IPS DF 6.9 (cell line): ENCODE measurements at regions not wholly inside any gene's neighbourhood (a gene's known extent, or its start where the extent isn't known, plus 50 kb on each side); places are given as distances from the start of the nearest gene placed in this dataset.
"Not testable (repeated sequence)": the region's sequence is repeated elsewhere in the genome, so short reads cannot be mapped to it uniquely, and the experiment has no call there.

Source experiments
- DNase-seq: peaks from one replicate; pipeline ENCODE4 v3.0.0-alpha.2; 2013; ENCODE audit warnings: low read depth, low spot score
- H3K27ac ChIP-seq: one replicate; pipeline ENCODE4 v1.5.1; 2013; ENCODE audit warnings: low read length, control low read depth
- H3K27me3 ChIP-seq: 2 replicates; pipeline ENCODE4 v1.6.1; 2013; ENCODE audit warnings: mild to moderate bottlenecking, low read length; ENCODE audit not compliant: control insufficient read depth, insufficient read depth
- H3K36me3 ChIP-seq: 2 replicates; pipeline ENCODE4 v1.6.1; 2013; ENCODE audit warnings: low read length; ENCODE audit not compliant: control insufficient read depth, insufficient read depth
- H3K4me1 ChIP-seq: 2 replicates; pipeline ENCODE4 v1.6.1; 2013; ENCODE audit warnings: low read length; ENCODE audit not compliant: control insufficient read depth, insufficient read depth
- H3K4me3 ChIP-seq: 2 replicates; pipeline ENCODE4 v1.5.1; 2013; ENCODE audit warnings: mild to moderate bottlenecking, low read length
- H3K9me3 ChIP-seq: 2 replicates; pipeline ENCODE4 v1.6.1; 2013; ENCODE audit warnings: low read length, inconsistent platforms; ENCODE audit not compliant: control insufficient read depth, insufficient read depth
- WGBS: extraction: QIAGEN DNeasy Blood & Tissue Kit; methylation state at CpG from one replicate; pipeline ENCODE4 v1.1.7; 2013; ENCODE audit warnings: mixed read lengths, missing lambda C conversion rate; ENCODE audit not compliant: insufficient read length, insufficient coverage; 5-methylcytosine and 5-hydroxymethylcytosine counted together

DNA sequence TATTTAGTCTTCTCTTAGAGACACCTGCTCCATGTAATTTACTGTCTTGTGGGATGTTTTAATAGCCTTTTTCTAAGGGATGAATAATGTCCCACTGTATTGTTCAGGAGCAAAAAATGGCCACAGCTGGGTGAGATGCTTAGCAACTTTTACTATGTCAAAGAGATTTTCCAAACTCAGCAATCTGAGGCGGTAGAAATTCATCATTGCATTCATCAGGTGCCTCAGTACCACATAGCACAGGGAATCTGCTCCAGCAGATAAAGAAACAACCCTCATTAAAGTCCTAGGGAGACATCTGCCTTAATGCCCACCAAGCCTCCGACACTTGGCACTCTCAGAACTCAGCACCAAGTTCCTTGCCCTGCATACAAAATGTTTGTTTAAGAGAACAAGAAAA is 266.9 kb downstream of the SIPA1L2 start:
- no CpG with 5 or more reads among the region's 2 CpGs for WGBS
- Histone ChIP-seq H3K9me3 (no peaks in the 10 kb centered on the region), H3K27me3 (no peaks in the 10 kb centered on the region), H3K36me3 (no peaks in the 10 kb centered on the region), H3K4me1 (no peaks in the 10 kb centered on the region), H3K27ac (no peak overlapping the region), H3K4me3 (no peak overlapping the region)
- no peak for DNase-seq

GRCh38 chr1:232357416-232357815 is 272.5 kb downstream of the SIPA1L2 start:
- WGBS = no CpG with 5 or more reads among the region's 6 CpGs
- DNase-seq = no peak

GRCh38 chr1:232355162-232356006 is 274.5 kb downstream of the SIPA1L2 start:
- WGBS = no CpG with 5 or more reads among the region's 7 CpGs
- H3K4me1 ChIP-seq = 0 out of 2 replicates have a peak, but pooled peaks cover 1% of the 10 kb centered on the region
- no peak for DNase-seq
- no peaks in the 10 kb centered on the region for H3K36me3 ChIP-seq
- no peak overlapping the region for H3K4me3 ChIP-seq
- no peak overlapping the region for H3K27ac ChIP-seq
- no peaks in the 10 kb centered on the region for H3K9me3 ChIP-seq
- H3K27me3 ChIP-seq = no peaks in the 10 kb centered on the region

More at GRCh38 chr1:232357416-232357815, 272.5 kb downstream of the SIPA1L2 start:
- H3K27ac ChIP-seq = no peak overlapping the region
- H3K36me3 ChIP-seq = no peaks in the 10 kb centered on the region
- H3K27me3 ChIP-seq = no peaks in the 10 kb centered on the region
- no peaks in the 10 kb centered on the region for H3K9me3 ChIP-seq
- 0 out of 2 replicates have a peak, but pooled peaks cover 1% of the 10 kb centered on the region for H3K4me1 ChIP-seq
- no peak overlapping the region for H3K4me3 ChIP-seq

DNA sequence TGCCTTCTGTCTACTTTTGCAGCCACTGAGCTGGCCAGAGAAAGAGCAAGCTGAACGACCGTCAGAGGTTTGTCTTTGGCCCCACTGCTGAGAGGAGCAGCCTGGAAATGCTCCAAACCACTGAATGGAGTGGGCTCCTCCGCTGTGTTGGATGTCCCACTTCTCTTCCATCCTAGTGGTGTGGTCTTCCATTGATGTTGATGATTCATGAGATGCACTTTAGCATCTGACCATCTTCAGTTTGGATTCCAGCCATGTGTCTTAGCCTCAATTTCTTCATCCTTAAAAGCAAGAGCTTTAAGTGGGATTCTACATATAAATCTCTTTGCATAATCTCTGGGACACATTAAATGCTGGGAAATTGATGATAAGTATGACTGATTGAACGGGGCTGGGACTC is 276.9 kb downstream of the SIPA1L2 start:
- H3K36me3 ChIP-seq = no peaks in the 10 kb centered on the region
- H3K27me3 ChIP-seq = no peaks in the 10 kb centered on the region
- no peak for DNase-seq
- no peaks in the 10 kb centered on the region for H3K9me3 ChIP-seq
- no peak overlapping the region for H3K4me3 ChIP-seq
- WGBS = no CpG with 5 or more reads among the region's 4 CpGs
- 0 out of 2 replicates have a peak, but pooled peaks cover 1% of the 10 kb centered on the region for H3K4me1 ChIP-seq
- H3K27ac ChIP-seq = no peak overlapping the region

- Histone ChIP-seq H3K36me3 (no peaks in the 10 kb centered on the region), H3K9me3 (no peaks in the 10 kb centered on the region), H3K27ac (no peak overlapping the region), H3K4me1 (no peaks in the 10 kb centered on the region), H3K27me3 (no peaks in the 10 kb centered on the region), H3K4me3 (no peak overlapping the region)
- no peak for DNase-seq
- WGBS = no CpG with 5 or more reads among the region's 6 CpGs
Measured at GRCh38 chr1:232352366-232352765, 277.6 kb downstream of the SIPA1L2 start.

DNA sequence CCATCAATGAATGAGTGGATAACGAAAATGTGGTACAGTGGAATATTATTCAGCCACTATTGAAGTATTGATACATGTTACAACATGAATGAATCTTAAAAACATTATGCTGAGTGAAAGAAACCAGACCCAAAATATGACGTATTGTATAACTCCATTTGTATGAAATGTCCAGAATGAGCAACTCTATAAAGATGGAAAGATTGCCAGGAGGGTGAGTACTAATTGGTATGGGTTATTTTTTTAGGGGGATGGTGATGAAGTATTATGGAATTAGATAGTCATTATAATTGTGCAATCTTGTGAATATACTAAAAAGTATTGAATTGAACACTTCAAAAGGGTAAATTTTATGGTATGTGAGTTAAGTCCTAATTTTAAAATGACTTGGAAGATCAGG is 278.6 kb downstream of the SIPA1L2 start:
- H3K9me3 ChIP-seq = no peaks in the 10 kb centered on the region
- no peaks in the 10 kb centered on the region for H3K27me3 ChIP-seq
- DNase-seq = no peak
- H3K4me3 ChIP-seq = no peak overlapping the region
- no CpG with 5 or more reads among the region's 2 CpGs for WGBS
- H3K36me3 ChIP-seq = no peaks in the 10 kb centered on the region
- no peak overlapping the region for H3K27ac ChIP-seq
- H3K4me1 ChIP-seq = no peaks in the 10 kb centered on the region

DNA sequence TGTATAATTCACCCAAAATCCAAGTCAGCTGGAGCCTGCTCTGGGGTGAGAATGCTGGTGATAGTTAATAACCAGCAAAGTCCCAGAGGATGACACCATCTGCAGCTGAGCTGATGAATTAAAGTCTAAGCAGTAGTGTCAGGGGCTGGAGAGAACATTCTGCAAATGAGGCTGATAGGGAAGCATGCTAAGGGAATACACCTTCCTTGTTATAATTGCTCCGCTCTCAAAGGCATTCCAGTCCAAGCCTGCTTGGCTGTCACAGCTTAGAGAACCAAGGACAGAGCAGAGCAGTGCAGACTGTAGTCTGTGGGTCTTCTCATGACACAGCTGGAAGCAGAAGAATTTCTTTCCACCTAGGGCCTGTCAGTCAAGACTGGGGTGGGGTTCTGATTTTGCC is 283.1 kb downstream of the SIPA1L2 start:
- Histone ChIP-seq H3K36me3 (no peaks in the 10 kb centered on the region), H3K27ac (no peak overlapping the region), H3K27me3 (no peaks in the 10 kb centered on the region), H3K4me3 (no peak overlapping the region), H3K9me3 (no peaks in the 10 kb centered on the region), H3K4me1 (no peaks in the 10 kb centered on the region)
- WGBS = no CpG with 5 or more reads among the region's 1 CpG
- DNase-seq = no peak

DNA sequence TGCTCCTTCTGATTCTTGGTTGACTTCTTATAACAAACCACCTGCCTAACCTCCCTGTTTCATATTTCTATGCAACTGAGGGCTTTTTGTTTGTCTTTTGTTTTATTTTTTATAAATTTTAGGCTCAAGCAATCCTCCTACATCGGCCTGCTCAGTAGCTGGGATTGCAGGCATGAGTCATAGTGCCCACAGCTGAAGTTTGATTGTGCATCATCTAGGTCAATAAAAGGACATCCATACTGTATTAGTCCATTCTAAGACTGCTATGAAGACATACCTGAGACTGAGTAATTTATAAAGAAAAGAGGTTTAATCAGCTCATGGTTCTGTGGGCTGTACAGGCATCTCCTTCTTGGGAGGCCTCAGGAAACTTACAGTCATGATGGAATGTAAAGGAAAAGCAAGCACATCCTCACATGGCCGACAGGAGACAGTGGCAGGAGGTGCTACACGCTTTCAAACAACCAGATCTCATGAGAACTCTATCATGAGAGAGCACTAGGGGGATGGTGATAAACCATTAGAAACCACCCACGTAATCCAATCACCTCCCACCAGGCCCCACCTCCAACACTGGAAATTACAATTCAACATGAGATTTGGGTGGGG is 285.0 kb downstream of the SIPA1L2 start:
- no peaks in the 10 kb centered on the region for H3K36me3 ChIP-seq
- no peak overlapping the region for H3K27ac ChIP-seq
- H3K4me1 ChIP-seq = no peaks in the 10 kb centered on the region
- no peaks in the 10 kb centered on the region for H3K27me3 ChIP-seq
- no peak for DNase-seq
- H3K9me3 ChIP-seq = no peaks in the 10 kb centered on the region
- H3K4me3 ChIP-seq = no peak overlapping the region
- no CpG with 5 or more reads among the region's 4 CpGs for WGBS

DNA sequence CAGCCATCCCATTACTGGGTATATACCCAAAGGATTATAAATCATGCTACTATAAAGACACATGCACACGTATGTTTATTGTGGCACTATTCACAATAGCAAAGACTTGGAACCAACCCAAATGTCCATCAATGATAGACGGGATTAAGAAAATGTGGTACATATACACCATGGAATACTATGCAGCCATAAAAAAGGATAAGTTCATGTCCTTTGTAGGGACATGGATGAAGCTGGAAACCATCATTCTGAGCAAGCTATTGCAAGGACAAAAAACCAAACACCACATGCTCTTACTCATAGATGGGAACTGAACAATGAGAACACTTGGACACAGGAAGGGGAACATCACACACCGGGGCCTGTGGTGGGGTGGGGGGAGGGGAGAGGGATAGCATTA is 285.7 kb downstream of the SIPA1L2 start:
- no CpG with 5 or more reads among the region's 3 CpGs for WGBS
- not testable (repeated sequence) for H3K9me3 ChIP-seq, H3K4me1 ChIP-seq, H3K27ac ChIP-seq, H3K27me3 ChIP-seq, H3K4me3 ChIP-seq, DNase-seq, H3K36me3 ChIP-seq

- Histone ChIP-seq H3K9me3 (no peaks in the 10 kb centered on the region), H3K36me3 (no peaks in the 10 kb centered on the region), H3K4me1 (no peaks in the 10 kb centered on the region), H3K27ac (no peak overlapping the region), H3K27me3 (no peaks in the 10 kb centered on the region), H3K4me3 (no peak overlapping the region)
- no CpG with 5 or more reads among the region's 4 CpGs for WGBS
- DNase-seq = no peak
Measured at GRCh38 chr1:232340446-232340845, 289.5 kb downstream of the SIPA1L2 start.
